T-cell (primary cell): ENCODE measurements at regions not wholly inside any gene's neighbourhood (a gene's known extent, or its start where the extent isn't known, plus 50 kb on each side); places are given as distances from the start of the nearest gene placed in this dataset.

Experiments
- ATAC-seq, 4 experiments: fragments of 200-7000 bp in 3 of 4; fragments of 150-1000 bp in 1 of 4; cut with Tn5 transposase; replicated peaks in 1 of 4; 1 replicate in 3 of 4; 2 replicates in 1 of 4; pipeline ENCODE4 v1.10.0; 2021; ENCODE audit warnings: moderate library complexity in 3 of 4, mild to moderate bottlenecking in 2 of 4, moderate number of reproducible peaks in 1 of 4
- CTCF ChIA-PET, 2 donors: fragments of 300-600 bp; sonication (Branson Sonifier 250); formaldehyde crosslinking; loops; one replicate each; lab custom pipeline; 2022; ENCODE audit warnings: antibody characterized with exemption in 2 of 2; lab: Charles Lee
- POLR2A ChIA-PET, 2 donors: fragments of 300-600 bp; sonication (Branson Sonifier 250); formaldehyde crosslinking; loops; one replicate each; lab custom pipeline; 2022; ENCODE audit warnings: antibody characterized with exemption in 2 of 2; lab: Charles Lee
- DNase-seq, 35 experiments: peaks; one replicate each; pipeline versions ENCODE4 v3.0.0 to v3.0.0-alpha.2; 2013 to 2023
- H3K27ac ChIP-seq: one replicate; pipeline ENCODE4 v1.5.1; 2013; ENCODE audit warnings: low read length
- H3K27me3 ChIP-seq, 2 experiments: replicated peaks in 1 of 2; 1 replicate in 1 of 2; 2 replicates in 1 of 2; pipeline versions ENCODE4 v1.6.1 to v1.7.0; 2013; ENCODE audit warnings: low read length in 1 of 2, mixed read lengths in 1 of 2; ENCODE audit not compliant: control insufficient read depth in 2 of 2, insufficient read depth in 2 of 2; ENCODE audit errors: extremely low read depth in 1 of 2
- H3K36me3 ChIP-seq, 2 donors: 1 replicate in 1 of 2; 2 replicates in 1 of 2; pipeline versions ENCODE4 v1.6.1 to v1.7.0; 2013; ENCODE audit warnings: low read length in 1 of 2; ENCODE audit not compliant: control insufficient read depth in 2 of 2, insufficient read depth in 1 of 2; ENCODE audit errors: extremely low read depth in 1 of 2
- H3K4me1 ChIP-seq, 2 experiments: 1 replicate in 1 of 2; 2 replicates in 1 of 2; pipeline versions ENCODE4 v1.6.1 to v1.7.0; 2013; ENCODE audit warnings: low read length in 2 of 2, mixed read lengths in 1 of 2; ENCODE audit not compliant: insufficient read depth in 2 of 2, control insufficient read depth in 1 of 2; ENCODE audit errors: extremely low read depth in 1 of 2
- H3K4me3 ChIP-seq, 2 donors: 1 replicate in 1 of 2; 2 replicates in 1 of 2; pipeline versions ENCODE4 v1.5.1 to v1.7.0; 2013; ENCODE audit warnings: mild to moderate bottlenecking in 2 of 2, low read length in 1 of 2, moderate library complexity in 1 of 2; ENCODE audit not compliant: control insufficient read depth in 1 of 2; ENCODE audit errors: extremely low read depth in 1 of 2
- H3K9me3 ChIP-seq: 2 replicates; pipeline ENCODE4 v1.7.0; 2013
- H3K27ac Mint-ChIP-seq, 2 donors: one replicate each; pipeline ENCODE4 v1.8.0; 2020 to 2021; ENCODE audit warnings: mild to moderate bottlenecking in 2 of 2, mixed read lengths in 2 of 2
- H3K27me3 Mint-ChIP-seq, 2 donors: one replicate each; pipeline ENCODE4 v1.8.0; 2021 to 2022; ENCODE audit warnings: mixed read lengths in 2 of 2
- H3K36me3 Mint-ChIP-seq: one replicate; pipeline ENCODE4 v1.8.0; 2021; ENCODE audit warnings: mixed read lengths
- H3K4me1 Mint-ChIP-seq, 3 donors: one replicate each; pipeline ENCODE4 v1.8.0; 2020 to 2022; ENCODE audit warnings: mixed read lengths in 3 of 3, mild to moderate bottlenecking in 1 of 3
- H3K4me3 Mint-ChIP-seq, 3 donors: one replicate each; pipeline ENCODE4 v1.8.0; 2020 to 2022; ENCODE audit warnings: mild to moderate bottlenecking in 3 of 3, mixed read lengths in 3 of 3, moderate library complexity in 3 of 3
- H3K9me3 Mint-ChIP-seq, 3 donors: one replicate each; pipeline ENCODE4 v1.8.0; 2020 to 2022; ENCODE audit warnings: mixed read lengths in 3 of 3
- WGBS: methylation state at CpG from one replicate; pipeline ENCODE4 v1.1.5; 2013; ENCODE audit warnings: missing lambda C conversion rate; ENCODE audit not compliant: insufficient coverage; 5-methylcytosine and 5-hydroxymethylcytosine counted together

DNA sequence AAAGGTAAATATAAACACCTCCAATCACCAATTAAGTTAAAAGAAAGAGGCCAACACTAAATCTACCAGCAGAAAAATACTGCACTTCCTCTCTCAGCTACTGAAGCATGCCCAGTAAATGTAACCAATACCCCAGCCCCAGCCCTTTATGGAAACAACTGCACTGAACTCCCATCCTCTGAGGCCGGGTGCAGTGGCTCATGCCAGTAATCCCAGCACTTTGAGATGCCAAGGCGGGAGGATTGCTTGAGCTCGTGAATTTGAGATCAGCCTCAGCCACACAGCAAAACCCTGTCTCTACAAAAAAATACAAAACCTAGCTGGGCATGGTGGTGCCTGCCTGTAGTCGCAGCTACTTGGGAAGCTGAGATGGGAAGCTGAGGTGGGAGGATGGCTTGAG, 221.6 kb upstream of the SOX21 start:
- no peak for DNase-seq
- POLR2A ChIA-PET = no interaction called here

DNA sequence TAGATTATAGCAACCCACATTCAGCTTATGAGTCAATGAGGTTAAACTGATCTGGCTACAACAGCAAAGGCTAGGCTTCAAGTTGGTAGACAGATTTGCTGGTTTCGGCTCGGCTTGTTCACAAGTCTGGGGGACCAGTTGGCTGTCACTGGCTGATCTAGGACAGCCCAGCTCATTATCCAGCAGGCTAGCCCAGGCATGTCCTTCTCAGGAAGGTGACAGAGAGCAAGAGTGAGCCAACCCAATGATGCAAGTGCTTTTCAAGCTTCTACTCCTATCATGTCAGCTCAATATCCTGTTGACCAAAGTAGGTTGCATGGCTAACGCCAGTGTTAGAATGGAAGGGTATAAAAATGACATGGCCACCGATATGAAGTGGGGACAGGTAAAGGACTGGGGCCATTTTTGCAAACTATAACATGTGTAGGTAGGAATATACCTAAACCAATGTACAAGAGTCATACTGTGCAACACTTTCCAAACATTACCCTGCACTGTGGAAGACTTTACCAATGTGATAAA, 220.9 kb upstream of the SOX21 start:
- Histone ChIP-seq H3K4me1 (no peaks in the 10 kb centered on the region), H3K4me3 (no peak overlapping the region), H3K9me3 (no peaks in the 10 kb centered on the region), H3K36me3 (no peaks in the 10 kb centered on the region), H3K27me3 (no peaks in the 10 kb centered on the region), H3K27ac (no peak overlapping the region)
- peaks cover 0 to 19% of the 10 kb centered on the region in 2 donors for H3K27me3 Mint-ChIP-seq
- H3K4me1 Mint-ChIP-seq = no peaks in the 10 kb centered on the region
- H3K9me3 Mint-ChIP-seq = peaks cover 0 to 8% (median 4%) of the 10 kb centered on the region in 3 donors
- H3K27ac Mint-ChIP-seq = no peak overlapping the region
- ChIA-PET CTCF (no interaction called here), POLR2A (no interaction called here)
- H3K4me3 Mint-ChIP-seq = no peak overlapping the region
- DNase-seq (no peak), ATAC-seq (no peak)
- H3K36me3 Mint-ChIP-seq = no peaks in the 10 kb centered on the region
- WGBS = 94% methylated on average over 2 of the region's 4 CpGs

More for the DNA sequence above, 221.6 kb upstream of the SOX21 start:
- no peak for ATAC-seq
- Mint-ChIP-seq H3K27me3 (peaks cover 0 to 23% of the 10 kb centered on the region in 2 donors), H3K4me1 (no peaks in the 10 kb centered on the region), H3K27ac (no peak overlapping the region), H3K4me3 (no peak overlapping the region), H3K36me3 (no peaks in the 10 kb centered on the region), H3K9me3 (peaks cover 0 to 8% (median 4%) of the 10 kb centered on the region in 3 donors)
- no peaks in the 10 kb centered on the region for H3K9me3 ChIP-seq
- 80% methylated on average over 1 of the region's 4 CpGs for WGBS
- no peaks in the 10 kb centered on the region for H3K27me3 ChIP-seq
- no peaks in the 10 kb centered on the region for H3K36me3 ChIP-seq
- H3K27ac ChIP-seq = no peak overlapping the region
- CTCF ChIA-PET = interaction anchor here in 1 of 2 donors (0.7 kb wide), 1 partner anchor 103 kb away, joined by 7 read pairs; no protein-coding TSS in a partner anchor
- H3K4me3 ChIP-seq = no peak overlapping the region
- no peaks in the 10 kb centered on the region for H3K4me1 ChIP-seq

DNA sequence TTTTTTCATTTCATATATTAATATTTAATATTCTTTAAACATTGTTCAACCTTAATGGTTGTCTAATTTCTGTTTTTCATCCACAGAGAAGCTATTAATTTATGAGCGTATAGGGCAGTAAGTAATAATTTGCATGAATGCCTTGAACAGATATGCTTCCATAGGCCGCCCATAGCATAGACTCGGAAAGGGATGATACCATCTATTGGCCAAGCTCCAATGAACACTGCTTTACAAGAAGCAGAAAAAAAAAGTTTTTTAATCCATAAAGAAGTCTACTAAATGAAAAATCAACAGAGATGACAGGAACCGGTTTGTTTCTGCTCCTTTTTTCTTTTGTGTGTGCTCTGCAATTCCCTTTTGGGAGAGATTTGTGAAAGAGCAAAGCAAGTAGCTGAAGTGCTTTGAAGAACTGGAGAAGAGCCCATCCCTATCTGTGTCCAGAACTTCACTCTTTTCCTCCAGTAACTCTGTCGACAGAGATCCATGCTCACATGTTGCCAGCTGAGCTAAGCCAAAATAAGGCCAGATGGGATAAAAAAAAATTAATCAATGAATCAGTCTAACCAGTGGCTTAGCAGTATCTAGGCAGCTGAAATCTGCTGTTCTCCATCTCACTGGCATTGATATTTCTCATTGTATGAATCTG, 215.9 kb upstream of the SOX21 start:
- Histone ChIP-seq H3K27ac (no peak overlapping the region), H3K4me3 (no peak overlapping the region), H3K27me3 (peaks cover 0 to 4% of the 10 kb centered on the region in 2 experiments), H3K36me3 (no peaks in the 10 kb centered on the region), H3K9me3 (no peaks in the 10 kb centered on the region), H3K4me1 (no peaks in the 10 kb centered on the region)
- Mint-ChIP-seq H3K9me3 (peaks cover 0 to 4% (median 2%) of the 10 kb centered on the region in 3 donors), H3K4me3 (no peak overlapping the region), H3K27me3 (peaks cover 2 to 21% of the 10 kb centered on the region in 2 donors), H3K36me3 (no peaks in the 10 kb centered on the region), H3K27ac (no peak overlapping the region), H3K4me1 (no peaks in the 10 kb centered on the region)
- no CpG with 5 or more reads among the region's 5 CpGs for WGBS
- ChIA-PET CTCF (no interaction called here), POLR2A (no interaction called here)
- ATAC-seq (no peak), DNase-seq (no peak)

DNA sequence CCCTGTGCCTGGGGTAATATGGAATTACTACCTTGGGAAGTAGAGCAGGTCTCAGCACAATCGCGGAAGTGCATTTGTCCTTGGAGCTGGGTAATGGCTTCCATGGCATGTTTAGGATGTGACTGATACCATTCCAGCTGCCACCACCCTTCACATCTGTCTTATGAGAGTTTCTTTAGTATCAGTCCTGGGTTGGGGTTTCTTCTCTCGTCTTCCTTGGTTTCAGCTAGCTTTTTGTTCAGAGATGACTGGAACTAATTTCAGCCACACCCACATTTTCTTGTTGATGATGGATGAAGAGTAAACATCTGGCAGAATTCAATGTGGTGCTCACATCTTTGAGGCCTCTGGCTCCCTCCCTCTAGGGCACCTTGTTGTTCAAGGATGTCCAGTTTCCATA, 212.9 kb upstream of the SOX21 start:
- Mint-ChIP-seq H3K4me1 (no peaks in the 10 kb centered on the region), H3K4me3 (no peak overlapping the region), H3K36me3 (no peaks in the 10 kb centered on the region), H3K27ac (no peak overlapping the region), H3K27me3 (peaks cover 2 to 18% of the 10 kb centered on the region in 2 donors), H3K9me3 (no peaks in the 10 kb centered on the region)
- WGBS = no CpG with 5 or more reads among the region's 3 CpGs
- no peak for ATAC-seq
- CTCF ChIA-PET = no interaction called here
- Histone ChIP-seq H3K27ac (no peak overlapping the region), H3K27me3 (peaks cover 0 to 4% of the 10 kb centered on the region in 2 experiments), H3K9me3 (no peaks in the 10 kb centered on the region), H3K36me3 (no peaks in the 10 kb centered on the region), H3K4me1 (no peaks in the 10 kb centered on the region), H3K4me3 (no peak overlapping the region)
- POLR2A ChIA-PET = no interaction called here
- DNase-seq = no peak

DNA sequence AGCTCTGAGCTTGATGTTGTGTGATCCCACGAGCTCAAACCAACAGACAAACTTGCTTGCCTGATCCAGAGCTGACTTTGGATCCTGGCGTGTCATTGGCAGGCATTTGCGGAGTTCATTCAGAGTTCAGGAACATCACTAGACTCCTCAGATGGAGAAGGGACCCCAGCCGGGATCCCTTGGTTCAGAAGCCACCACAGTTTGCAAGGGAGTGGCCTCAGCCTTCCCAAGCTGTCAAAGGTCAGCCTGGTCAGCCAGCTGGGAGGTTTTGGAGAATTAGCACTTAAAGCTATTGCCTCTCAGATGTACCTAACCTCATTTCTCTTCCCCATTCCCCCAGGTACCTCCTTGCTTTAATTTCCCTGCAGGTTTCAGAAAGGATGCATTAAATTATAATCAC, 208.8 kb upstream of the SOX21 start:
- ATAC-seq (no peak), DNase-seq (no peak)
- Histone ChIP-seq H3K36me3 (no peaks in the 10 kb centered on the region), H3K4me1 (no peaks in the 10 kb centered on the region), H3K9me3 (no peaks in the 10 kb centered on the region), H3K4me3 (no peak overlapping the region), H3K27ac (no peak overlapping the region), H3K27me3 (no peaks in the 10 kb centered on the region)
- Mint-ChIP-seq H3K27ac (no peak overlapping the region), H3K27me3 (peaks cover 0 to 12% of the 10 kb centered on the region in 2 donors), H3K9me3 (no peaks in the 10 kb centered on the region), H3K4me1 (no peaks in the 10 kb centered on the region), H3K4me3 (no peak overlapping the region), H3K36me3 (no peaks in the 10 kb centered on the region)
- ChIA-PET CTCF (no interaction called here), POLR2A (no interaction called here)
- 58% methylated on average over 2 of the region's 4 CpGs for WGBS

DNA sequence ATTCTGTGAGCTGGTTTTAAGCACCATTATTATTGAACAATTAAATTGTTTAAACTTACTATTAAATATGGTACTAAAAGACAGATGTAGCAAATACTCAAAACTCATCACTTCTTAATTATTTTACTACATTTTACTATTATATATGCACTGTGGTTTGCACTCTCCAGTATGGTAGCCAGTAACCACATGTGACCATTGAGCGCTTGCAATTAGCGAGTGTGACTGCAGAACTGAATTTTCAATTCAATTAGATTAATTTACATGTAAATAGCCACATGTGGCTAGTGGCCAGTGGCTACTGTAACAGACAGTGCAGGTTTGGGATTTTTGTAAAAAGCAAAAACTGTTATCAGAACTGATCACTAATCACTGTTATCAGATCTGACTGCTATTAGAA, 208.2 kb upstream of the SOX21 start:
- CTCF ChIA-PET = no interaction called here
- Histone ChIP-seq H3K27me3 (no peaks in the 10 kb centered on the region), H3K27ac (no peak overlapping the region), H3K9me3 (no peaks in the 10 kb centered on the region), H3K36me3 (no peaks in the 10 kb centered on the region), H3K4me1 (no peaks in the 10 kb centered on the region), H3K4me3 (no peak overlapping the region)
- no CpG with 5 or more reads among the region's 2 CpGs for WGBS
- POLR2A ChIA-PET = no interaction called here
- no peak overlapping the region for H3K4me3 Mint-ChIP-seq
- DNase-seq (no peak), ATAC-seq (no peak)
- no peaks in the 10 kb centered on the region for H3K36me3 Mint-ChIP-seq
- no peaks in the 10 kb centered on the region for H3K4me1 Mint-ChIP-seq
- no peak overlapping the region for H3K27ac Mint-ChIP-seq
- H3K9me3 Mint-ChIP-seq = no peaks in the 10 kb centered on the region
- H3K27me3 Mint-ChIP-seq = peaks cover 0 to 12% of the 10 kb centered on the region in 2 donors
